ENCODE measurements at regions not wholly inside any gene's neighbourhood (a gene's known extent, or its start where the extent isn't known, plus 50 kb on each side); places are given as distances from the start of the nearest gene placed in this dataset.

GRCh38 chrX:88424541-88424940 lies 322.5 kb upstream of the CPXCR1 start:
- DNase-seq: no peak

DNA sequence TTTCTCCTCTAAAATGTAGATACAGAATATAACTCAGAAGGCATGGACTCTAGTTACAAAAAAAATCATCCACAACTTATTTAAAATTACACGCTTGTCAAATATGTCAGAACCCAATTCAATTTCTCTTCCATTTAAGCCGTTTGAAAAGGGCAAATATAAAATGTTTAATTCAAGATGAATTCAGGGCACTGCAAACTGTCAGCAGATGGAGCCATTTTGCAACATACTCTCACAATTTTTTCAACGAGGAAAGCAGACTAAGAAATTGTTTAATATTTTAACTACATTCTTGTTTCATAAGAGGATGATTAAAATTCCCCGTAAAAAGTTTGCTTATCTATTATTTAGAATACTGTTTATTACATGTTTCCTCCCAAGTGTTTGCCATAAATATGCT lies 321.3 kb upstream of the CPXCR1 start:
- DNase-seq: peak; percentile 1

DNA sequence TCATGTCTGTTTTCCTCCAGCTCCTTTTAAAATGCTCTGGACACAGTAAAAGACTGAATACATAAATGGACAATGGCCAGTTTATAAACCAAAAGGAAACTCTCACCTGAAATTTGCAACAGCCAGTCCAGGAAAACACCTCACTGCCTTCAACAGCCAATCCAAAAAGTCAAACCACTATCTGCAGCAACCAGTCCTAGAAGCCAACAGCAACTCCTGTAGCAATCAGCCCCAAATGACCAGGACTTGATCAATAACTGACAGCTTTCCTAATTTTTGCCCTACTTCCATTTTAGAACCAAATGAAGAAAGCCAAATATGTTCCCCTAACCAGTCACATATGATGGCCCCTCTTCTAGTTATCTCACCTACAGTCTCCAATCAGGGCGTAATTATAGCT lies 309.5 kb upstream of the CPXCR1 start:
- no peak for DNase-seq

DNA sequence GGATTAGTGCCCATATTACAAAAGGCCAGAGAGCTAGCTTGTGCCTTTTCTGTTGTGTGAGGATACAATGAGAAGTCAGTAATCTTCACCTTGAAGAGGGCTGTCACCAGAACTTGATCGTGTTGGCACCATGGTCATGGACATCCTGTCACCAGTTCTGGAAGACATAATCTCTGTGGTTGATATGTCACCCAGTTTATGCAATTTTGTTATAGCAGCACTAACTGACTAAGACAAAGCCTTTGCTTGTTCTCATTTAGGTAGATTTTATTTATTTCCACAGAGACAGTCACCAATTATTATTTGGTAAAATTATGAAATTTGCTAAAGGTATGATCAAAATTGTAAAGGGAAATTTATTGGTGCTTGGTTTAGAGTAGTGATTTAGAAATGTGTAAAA lies 308.8 kb upstream of the CPXCR1 start:
- no peak for DNase-seq

GRCh38 chrX:88439935-88440334 lies 307.1 kb upstream of the CPXCR1 start:
- DNase-seq: no peak
